Fibroblast of lung (primary cell): ENCODE measurements at regions not wholly inside any gene's neighbourhood (a gene's known extent, or its start where the extent isn't known, plus 50 kb on each side); places are given as distances from the start of the nearest gene placed in this dataset.

Experiments
- CTCF ChIP-seq, 2 donors: IDR thresholded peaks in 1 of 2; conservative IDR thresholded peaks in 1 of 2; 1 replicate in 1 of 2; 2 replicates in 1 of 2; pipeline ENCODE4 v1.5.1; 2011 to 2012; ENCODE audit warnings: low read length in 2 of 2, control low read depth in 1 of 2, inconsistent platforms in 1 of 2, low read depth in 1 of 2, mild to moderate bottlenecking in 1 of 2
- EZH2 ChIP-seq: IDR thresholded peaks from 2 replicates; pipeline ENCODE4 v1.5.1; 2012; ENCODE audit warnings: low read length, control low read depth, mild to moderate bottlenecking; ENCODE audit errors: missing control alignments

DNA sequence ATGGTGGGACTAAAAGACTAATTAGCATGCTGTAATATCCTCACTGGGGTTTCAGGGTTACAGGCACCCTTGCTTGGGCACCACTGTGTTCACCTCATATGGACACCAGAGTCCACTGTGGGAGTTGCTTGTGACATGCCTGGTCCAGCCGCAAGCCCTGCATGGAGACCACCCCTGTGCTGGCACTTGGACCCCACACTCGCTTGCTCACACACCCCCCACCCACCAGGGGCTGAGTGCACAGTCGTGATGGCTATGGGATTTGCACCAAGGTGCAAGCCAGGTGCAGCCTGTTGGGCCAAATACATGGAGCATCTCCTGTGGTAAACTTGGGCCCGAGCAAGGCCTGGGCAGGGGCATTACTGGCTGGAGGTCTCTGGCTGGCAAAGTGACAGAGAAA is 129.1 kb downstream of the SYT10 start:
- TF ChIP-seq EZH2 (no peak), CTCF (conservative IDR thresholded peaks at IDR 0.05 in 1 of 2, IDR thresholded peaks at IDR 0.05 in 1 of 2; ENCODE audit: low read depth in 1 of 2, low read length in 2 of 2) (no peak)
